ENCODE measurements at regions not wholly inside any gene's neighbourhood (a gene's known extent, or its start where the extent isn't known, plus 50 kb on each side); places are given as distances from the start of the nearest gene placed in this dataset.

GRCh38 chr1:168454211-168454815 is 89.5 kb downstream of the XCL2 start:
- Mint-ChIP-seq H3K4me1 (no peaks in the 10 kb centered on the region), H3K9me3 (peaks cover 46% of the 10 kb centered on the region), H3K27ac (no peak overlapping the region), H3K27me3 (ENCODE audit: low read depth, poor library complexity) (peaks cover 12% of the 10 kb centered on the region), H3K36me3 (ENCODE audit: low read depth) (peaks cover 14% of the 10 kb centered on the region), H3K4me3 (no peak overlapping the region)
- no peak for DNase-seq
- no peak for TF ChIP-seq CTCF (IDR thresholded peaks at IDR 0.05)

GRCh38 chr1:168453056-168453455 is 90.7 kb downstream of the XCL2 start:
- peaks cover 12% of the 10 kb centered on the region for H3K27me3 Mint-ChIP-seq (ENCODE audit: low read depth, poor library complexity)
- no peak overlapping the region for H3K27ac Mint-ChIP-seq
- peaks cover 14% of the 10 kb centered on the region for H3K36me3 Mint-ChIP-seq (ENCODE audit: low read depth)
- H3K4me3 Mint-ChIP-seq, result no peak overlapping the region
- H3K9me3 Mint-ChIP-seq, result peaks cover 34% of the 10 kb centered on the region
- no peak for TF ChIP-seq CTCF (IDR thresholded peaks at IDR 0.05)
- no peaks in the 10 kb centered on the region for H3K4me1 Mint-ChIP-seq
- DNase-seq, result no peak

- H3K4me1 Mint-ChIP-seq, result no peaks in the 10 kb centered on the region
- no peak for TF ChIP-seq CTCF (IDR thresholded peaks at IDR 0.05)
- no peak overlapping the region for H3K4me3 Mint-ChIP-seq
- peaks cover 28% of the 10 kb centered on the region for H3K9me3 Mint-ChIP-seq
- H3K27me3 Mint-ChIP-seq (ENCODE audit: low read depth, poor library complexity), result peaks cover 6% of the 10 kb centered on the region
- no peak for DNase-seq
- H3K27ac Mint-ChIP-seq, result no peak overlapping the region
- peaks cover 14% of the 10 kb centered on the region for H3K36me3 Mint-ChIP-seq (ENCODE audit: low read depth)
Observed at GRCh38 chr1:168452329-168452728, 91.5 kb downstream of the XCL2 start.

- no peak overlapping the region for H3K4me3 Mint-ChIP-seq
- TF ChIP-seq CTCF (IDR thresholded peaks at IDR 0.05), result no peak
- H3K9me3 Mint-ChIP-seq, result peaks cover 27% of the 10 kb centered on the region
- H3K27me3 Mint-ChIP-seq (ENCODE audit: low read depth, poor library complexity), result peaks cover 3% of the 10 kb centered on the region
- H3K36me3 Mint-ChIP-seq (ENCODE audit: low read depth), result peaks cover 14% of the 10 kb centered on the region
- DNase-seq, result no peak
- no peaks in the 10 kb centered on the region for H3K4me1 Mint-ChIP-seq
- no peak overlapping the region for H3K27ac Mint-ChIP-seq
Observed at GRCh38 chr1:168447871-168448270, 95.9 kb downstream of the XCL2 start.

- H3K4me1 Mint-ChIP-seq, result no peaks in the 10 kb centered on the region
Observed at GRCh38 chr1:168446081-168446480, 97.7 kb downstream of the XCL2 start.

More at GRCh38 chr1:168446081-168446480, 97.7 kb downstream of the XCL2 start:
- no peak for DNase-seq
- peaks cover 9% of the 10 kb centered on the region for H3K9me3 Mint-ChIP-seq
- TF ChIP-seq CTCF (IDR thresholded peaks at IDR 0.05), result no peak
- peaks cover 8% of the 10 kb centered on the region for H3K27me3 Mint-ChIP-seq (ENCODE audit: low read depth, poor library complexity)
- H3K36me3 Mint-ChIP-seq (ENCODE audit: low read depth), result peaks cover 2% of the 10 kb centered on the region
- H3K4me3 Mint-ChIP-seq, result no peak overlapping the region
- H3K27ac Mint-ChIP-seq, result no peak overlapping the region

All from nephron progenitor cell (in vitro differentiated cells).